CD14-positive monocyte (primary cell): ENCODE measurements at regions not wholly inside any gene's neighbourhood (a gene's known extent, or its start where the extent isn't known, plus 50 kb on each side); places are given as distances from the start of the nearest gene placed in this dataset.

ENCODE experiments used
- DNase-seq, 3 donors: peaks; one replicate each; pipeline ENCODE4 v3.0.0-alpha.2; 2011 to 2022
- H2AFZ ChIP-seq: 2 replicates; pipeline ENCODE4 v1.6.0; 2012; ENCODE audit warnings: mild to moderate bottlenecking, low read depth, low read length, inconsistent platforms; ENCODE audit not compliant: insufficient read depth, poor library complexity, severe bottlenecking
- H3K27ac ChIP-seq, 2 donors: 1 replicate in 1 of 2; 2 replicates in 1 of 2; pipeline ENCODE4 v1.5.1; 2012 to 2013; ENCODE audit warnings: low read length in 2 of 2, control low read depth in 1 of 2, inconsistent platforms in 1 of 2, low read depth in 1 of 2, mild to moderate bottlenecking in 1 of 2
- H3K27me3 ChIP-seq, 2 donors: one replicate each; pipeline versions ENCODE4 v1.6.0 to v1.6.1; 2011 to 2013; ENCODE audit warnings: low read length in 2 of 2; ENCODE audit not compliant: control insufficient read depth in 2 of 2, insufficient read depth in 2 of 2
- H3K36me3 ChIP-seq, 2 donors: replicated peaks in 1 of 2; 1 replicate in 1 of 2; 2 replicates in 1 of 2; pipeline versions ENCODE4 v1.5.1 to v1.6.1; 2012 to 2013; ENCODE audit warnings: low read length in 2 of 2, control low read depth in 1 of 2, inconsistent platforms in 1 of 2, mild to moderate bottlenecking in 1 of 2; ENCODE audit not compliant: insufficient read depth in 2 of 2, control insufficient read depth in 1 of 2
- H3K4me1 ChIP-seq, 2 donors: 1 replicate in 1 of 2; 2 replicates in 1 of 2; pipeline versions ENCODE4 v1.5.1 to v1.6.1; 2012 to 2013; ENCODE audit warnings: low read length in 2 of 2, control low read depth in 1 of 2, inconsistent platforms in 1 of 2, mild to moderate bottlenecking in 1 of 2, moderate library complexity in 1 of 2; ENCODE audit not compliant: insufficient read depth in 2 of 2, control insufficient read depth in 1 of 2
- H3K4me2 ChIP-seq: replicated peaks from 2 replicates; pipeline ENCODE3; 2012; ENCODE audit warnings: low read length, moderate library complexity, mild to moderate bottlenecking; ENCODE audit not compliant: poor library complexity, severe bottlenecking; ENCODE audit errors: extremely low read depth
- H3K4me3 ChIP-seq, 3 experiments: fragments of 200-600 bp in 1 of 3; sonication (generic) in 1 of 3; replicated peaks in 1 of 3; 1 replicate in 2 of 3; 2 replicates in 1 of 3; pipeline ENCODE4 v1.5.1; 2011 to 2013; ENCODE audit warnings: low read length in 3 of 3, mild to moderate bottlenecking in 3 of 3, control low read depth in 2 of 3, low read depth in 2 of 3, inconsistent platforms in 1 of 3, moderate library complexity in 1 of 3
- H3K79me2 ChIP-seq: 2 replicates; pipeline ENCODE4 v1.6.0; 2012; ENCODE audit warnings: mild to moderate bottlenecking, control low read depth, inconsistent platforms, low read length, moderate library complexity; ENCODE audit not compliant: insufficient read depth
- H3K9ac ChIP-seq: 2 replicates; pipeline ENCODE4 v1.6.0; 2017; ENCODE audit warnings: low read length, mild to moderate bottlenecking; ENCODE audit not compliant: insufficient read depth, poor library complexity, severe bottlenecking
- H3K9me3 ChIP-seq, 2 donors: replicated peaks in 1 of 2; 1 replicate in 1 of 2; 2 replicates in 1 of 2; pipeline versions ENCODE4 v1.5.1 to v1.6.1; 2012 to 2013; ENCODE audit warnings: low read length in 2 of 2, control low read depth in 1 of 2; ENCODE audit not compliant: control insufficient read depth in 1 of 2, insufficient read depth in 1 of 2
- H4K20me1 ChIP-seq: 2 replicates; pipeline ENCODE4 v1.6.0; 2012; ENCODE audit warnings: mild to moderate bottlenecking, low read length, control low read depth, moderate library complexity; ENCODE audit not compliant: insufficient read depth
- H3K27ac Mint-ChIP-seq, 7 donors: one replicate each; pipeline ENCODE4 v1.8.0; 2020; ENCODE audit warnings: mild to moderate bottlenecking in 7 of 7, mixed read lengths in 7 of 7, moderate library complexity in 6 of 7, inconsistent platforms in 2 of 7
- H3K27me3 Mint-ChIP-seq, 3 donors: one replicate each; pipeline ENCODE4 v1.8.0; 2021 to 2022; ENCODE audit warnings: low read depth in 3 of 3, mild to moderate bottlenecking in 3 of 3, mixed read lengths in 3 of 3, moderate library complexity in 3 of 3, inconsistent platforms in 1 of 3
- H3K36me3 Mint-ChIP-seq, 2 donors: one replicate each; pipeline ENCODE4 v1.8.0; 2020; ENCODE audit warnings: mixed read lengths in 2 of 2, inconsistent platforms in 1 of 2, mild to moderate bottlenecking in 1 of 2
- H3K4me1 Mint-ChIP-seq: one replicate; pipeline ENCODE4 v1.8.0; 2020; ENCODE audit warnings: mild to moderate bottlenecking, mixed read lengths
- H3K4me3 Mint-ChIP-seq, 2 donors: one replicate each; pipeline ENCODE4 v1.8.0; 2020; ENCODE audit warnings: mild to moderate bottlenecking in 2 of 2, mixed read lengths in 2 of 2, moderate library complexity in 1 of 2
- H3K9me3 Mint-ChIP-seq, 7 donors: one replicate each; pipeline ENCODE4 v1.8.0; 2020 to 2022; ENCODE audit warnings: mixed read lengths in 7 of 7, mild to moderate bottlenecking in 6 of 7, moderate library complexity in 6 of 7, inconsistent platforms in 2 of 7
- WGBS: methylation state at CpG from one replicate; pipeline ENCODE4 v1.1.5; 2013; ENCODE audit warnings: missing lambda C conversion rate; ENCODE audit not compliant: insufficient coverage; 5-methylcytosine and 5-hydroxymethylcytosine counted together
- intact Hi-C, 2 donors: fragments of 100-400 bp; cut with micrococcal nuclease; formaldehyde crosslinking; loops; one replicate each; pipeline versions ENCODE4 v1.15.0 to v1.15.1; 2023
- TF ChIP-seq, protein P1 (sequence below): fragments of 200-600 bp; IDR thresholded peaks from one replicate; pipeline ENCODE4 v1.8.0; 2022; ENCODE audit warnings: antibody characterized with exemption, mild to moderate bottlenecking

DNA sequence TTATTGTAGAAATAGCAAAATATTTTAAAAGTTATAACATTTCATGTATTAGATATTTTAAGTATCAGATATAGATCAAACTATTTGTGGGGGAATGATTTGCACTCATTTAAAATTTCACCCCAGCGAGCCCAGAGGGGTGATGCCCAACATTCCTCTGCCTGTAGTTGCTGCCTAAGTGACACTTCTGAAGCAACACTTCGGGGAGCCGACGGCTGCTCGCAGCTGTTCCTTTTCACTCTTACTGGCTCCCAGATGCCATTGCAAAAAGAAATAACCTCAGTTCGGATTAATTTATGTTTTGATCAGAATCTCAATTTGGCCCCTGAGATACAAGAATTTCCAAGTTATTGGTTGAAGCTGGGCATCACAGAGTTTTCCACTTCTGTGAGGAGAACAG, 603.8 kb downstream of the PLCL1 start:
- no peak overlapping the region for H3K9ac ChIP-seq
- no peaks in the 10 kb centered on the region for H3K4me1 Mint-ChIP-seq
- no peaks in the 10 kb centered on the region for H3K36me3 Mint-ChIP-seq
- no peak overlapping the region for H3K4me3 Mint-ChIP-seq
- no peaks in the 10 kb centered on the region for H3K9me3 ChIP-seq
- H3K27me3 ChIP-seq: no peaks in the 10 kb centered on the region
- no peak overlapping the region for H3K4me3 ChIP-seq
- H3K4me1 ChIP-seq: no peaks in the 10 kb centered on the region
- no peak overlapping the region for H3K27ac Mint-ChIP-seq
- H3K27me3 Mint-ChIP-seq: peaks cover 0 to 2% (median 0%) of the 10 kb centered on the region in 3 donors
- WGBS: 79% methylated on average over 5 of the region's 6 CpGs
- no peaks in the 10 kb centered on the region for H3K79me2 ChIP-seq
- TF ChIP-seq, protein P1, sequence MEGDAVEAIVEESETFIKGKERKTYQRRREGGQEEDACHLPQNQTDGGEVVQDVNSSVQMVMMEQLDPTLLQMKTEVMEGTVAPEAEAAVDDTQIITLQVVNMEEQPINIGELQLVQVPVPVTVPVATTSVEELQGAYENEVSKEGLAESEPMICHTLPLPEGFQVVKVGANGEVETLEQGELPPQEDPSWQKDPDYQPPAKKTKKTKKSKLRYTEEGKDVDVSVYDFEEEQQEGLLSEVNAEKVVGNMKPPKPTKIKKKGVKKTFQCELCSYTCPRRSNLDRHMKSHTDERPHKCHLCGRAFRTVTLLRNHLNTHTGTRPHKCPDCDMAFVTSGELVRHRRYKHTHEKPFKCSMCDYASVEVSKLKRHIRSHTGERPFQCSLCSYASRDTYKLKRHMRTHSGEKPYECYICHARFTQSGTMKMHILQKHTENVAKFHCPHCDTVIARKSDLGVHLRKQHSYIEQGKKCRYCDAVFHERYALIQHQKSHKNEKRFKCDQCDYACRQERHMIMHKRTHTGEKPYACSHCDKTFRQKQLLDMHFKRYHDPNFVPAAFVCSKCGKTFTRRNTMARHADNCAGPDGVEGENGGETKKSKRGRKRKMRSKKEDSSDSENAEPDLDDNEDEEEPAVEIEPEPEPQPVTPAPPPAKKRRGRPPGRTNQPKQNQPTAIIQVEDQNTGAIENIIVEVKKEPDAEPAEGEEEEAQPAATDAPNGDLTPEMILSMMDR: no peak
- intact Hi-C loops: no loop called here
- no peaks in the 10 kb centered on the region for H3K9me3 Mint-ChIP-seq
- no peak overlapping the region for H2AFZ ChIP-seq
- H4K20me1 ChIP-seq: no peaks in the 10 kb centered on the region
- DNase-seq: no peak
- H3K27ac ChIP-seq: no peak overlapping the region
- no peaks in the 10 kb centered on the region for H3K36me3 ChIP-seq
- no peak overlapping the region for H3K4me2 ChIP-seq

DNA sequence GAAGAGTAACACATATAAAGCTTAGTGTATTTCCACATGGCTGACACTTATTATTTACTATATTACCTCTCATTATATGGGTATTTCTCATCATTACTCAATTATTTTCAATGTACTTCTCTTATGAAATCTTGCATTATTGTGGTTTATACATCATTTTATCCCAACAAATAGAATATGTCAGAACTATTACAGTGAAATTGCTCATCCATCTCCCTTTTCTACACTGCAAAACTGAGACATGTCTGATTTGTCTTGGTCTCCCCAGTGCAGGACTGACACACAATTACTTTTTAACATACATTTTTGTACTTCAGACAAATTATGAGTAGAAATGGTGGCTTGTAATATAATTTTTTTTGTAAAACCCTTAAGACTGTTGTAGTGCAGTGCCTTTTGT, 600.9 kb downstream of the PLCL1 start:
- Histone ChIP-seq H3K4me1 (no peaks in the 10 kb centered on the region), H3K79me2 (no peaks in the 10 kb centered on the region), H4K20me1 (no peaks in the 10 kb centered on the region), H3K4me2 (no peak overlapping the region), H2AFZ (no peak overlapping the region), H3K36me3 (no peaks in the 10 kb centered on the region), H3K27me3 (no peaks in the 10 kb centered on the region), H3K27ac (no peak overlapping the region), H3K4me3 (no peak overlapping the region), H3K9ac (no peak overlapping the region), H3K9me3 (no peaks in the 10 kb centered on the region)
- TF ChIP-seq, protein P1: no peak
- intact Hi-C loops: no loop called here
- no peaks in the 10 kb centered on the region for H3K4me1 Mint-ChIP-seq
- no peaks in the 10 kb centered on the region for H3K9me3 Mint-ChIP-seq
- no peak overlapping the region for H3K4me3 Mint-ChIP-seq
- no peaks in the 10 kb centered on the region for H3K36me3 Mint-ChIP-seq
- H3K27ac Mint-ChIP-seq: no peak overlapping the region
- DNase-seq: no peak
- H3K27me3 Mint-ChIP-seq: peaks cover 0 to 2% (median 0%) of the 10 kb centered on the region in 3 donors
